Gastrocnemius medialis (tissue), 4 donors: ENCODE measurements at regions not wholly inside any gene's neighbourhood (a gene's known extent, or its start where the extent isn't known, plus 50 kb on each side); places are given as distances from the start of the nearest gene placed in this dataset.

Experiments
- ATAC-seq, 2 donors: fragments of 150-250 bp; one replicate each; pipeline ENCODE4 v1.9.1; 2016
- DNase-seq, 2 donors: peaks; one replicate each; pipeline ENCODE4 v3.0.0-alpha.2; 2019
- H3K27ac ChIP-seq, 4 donors: fragments of 200-600 bp; sonication (generic); 1 replicate in 1 of 4; 2 replicates in 3 of 4; pipeline ENCODE4 v1.5.1; 2016 to 2018; ENCODE audit warnings: mild to moderate bottlenecking in 2 of 4, moderate library complexity in 1 of 4
- H3K27me3 ChIP-seq, 3 donors: fragments of 200-600 bp; sonication (generic) in 2 of 3; 1 replicate in 1 of 3; 2 replicates in 2 of 3; pipeline versions ENCODE4 v1.5.1 to v1.6.0; 2016 to 2019; ENCODE audit warnings: mild to moderate bottlenecking in 1 of 3, moderate library complexity in 1 of 3
- H3K36me3 ChIP-seq, 2 donors: fragments of 200-600 bp; sonication (generic) in 1 of 2; one replicate each; pipeline ENCODE4 v1.5.1; 2017 to 2018
- H3K4me1 ChIP-seq, 2 donors: fragments of 200-600 bp; sonication (generic) in 1 of 2; one replicate each; pipeline ENCODE4 v1.5.1; 2016 to 2017; ENCODE audit warnings: mild to moderate bottlenecking in 2 of 2
- H3K4me3 ChIP-seq, 4 donors: fragments of 200-600 bp; sonication (generic) in 3 of 4; 1 replicate in 1 of 4; 2 replicates in 3 of 4; pipeline ENCODE4 v1.5.1; 2016 to 2019; ENCODE audit warnings: mild to moderate bottlenecking in 2 of 4
- H3K9me3 ChIP-seq, 3 donors: fragments of 200-600 bp; sonication (generic) in 2 of 3; 1 replicate in 1 of 3; 2 replicates in 2 of 3; pipeline ENCODE4 v1.5.1; 2016 to 2019
- CTCF ChIP-seq, 5 experiments: fragments of 450-650 bp in 3 of 5; fragments of 200-600 bp in 2 of 5; sonication (generic) in 2 of 5; IDR thresholded peaks in 4 of 5; conservative IDR thresholded peaks in 1 of 5; 1 replicate in 4 of 5; 2 replicates in 1 of 5; pipeline ENCODE4 v1.5.1; 2016 to 2019; ENCODE audit warnings: antibody characterized with exemption in 5 of 5, mild to moderate bottlenecking in 3 of 5, moderate library complexity in 3 of 5
- POLR2A ChIP-seq, 2 donors: fragments of 450-650 bp; IDR thresholded peaks; one replicate each; pipeline ENCODE4 v1.6.1; 2017; ENCODE audit warnings: antibody characterized with exemption in 2 of 2, mild to moderate bottlenecking in 2 of 2, moderate library complexity in 2 of 2
- in situ Hi-C, 4 donors: fragments of 200-750 bp; cut with MboI; loops; one replicate each; pipeline versions ENCODE4 v1.15.0 to v1.8.0; 2017; ENCODE audit warnings: low sequenced_read_pairs in 4 of 4
- intact Hi-C: fragments of 100-400 bp; cut with DNase I; formaldehyde crosslinking; loops from one replicate; pipeline ENCODE4 v1.15.1; 2023; ENCODE audit warnings: low total_unique reads

- Histone ChIP-seq H3K4me3 (no peak overlapping the region), H3K36me3 (no peaks in the 10 kb centered on the region), H3K27me3 (no peaks in the 10 kb centered on the region), H3K4me1 (peaks cover 25 to 28% of the 10 kb centered on the region in 2 donors), H3K27ac (peak overlapping the region; percentile 93 to 99 (median 94)), H3K9me3 (no peaks in the 10 kb centered on the region)
- in situ Hi-C loops = loop anchor here in 3 of 4 donors (5.0 to 25.0 kb wide), 6 partner anchors 68 to 405 kb away; partner anchors contain the start of gene IRF2BP2 (in 1 of the 3)
- no peak for ATAC-seq
- TF ChIP-seq POLR2A (IDR thresholded peaks at IDR 0.05) = no peak
- no peak for TF ChIP-seq CTCF (IDR thresholded peaks at IDR 0.05 in 4 of 5, conservative IDR thresholded peaks at IDR 0.05 in 1 of 5)
- DNase-seq = peak in 1 of 2 donors; percentile 24
- intact Hi-C loops = loop anchor here (2.0 to 5.0 kb wide), 3 partner anchors 87 to 501 kb away; no protein-coding TSS in a partner anchor
Measured at GRCh38 chr1:234999513-234999940, 129.1 kb downstream of the TOMM20 start.

- ATAC-seq = peak; percentile 47 to 71
- DNase-seq = peak; percentile 64 to 93
- in situ Hi-C loops = loop anchor here in 3 of 4 donors (5.0 to 25.0 kb wide), 6 partner anchors 69 to 403 kb away; partner anchors contain the start of gene IRF2BP2 (in 1 of the 3)
- TF ChIP-seq POLR2A (IDR thresholded peaks at IDR 0.05) (peak; percentile 10), CTCF (IDR thresholded peaks at IDR 0.05 in 4 of 5, conservative IDR thresholded peaks at IDR 0.05 in 1 of 5) (no peak)
- intact Hi-C loops = loop anchor here (1.0 to 5.0 kb wide), 8 partner anchors 17 to 499 kb away; no protein-coding TSS in a partner anchor
- Histone ChIP-seq H3K27me3 (no peaks in the 10 kb centered on the region), H3K4me1 (peaks cover 25 to 28% of the 10 kb centered on the region in 2 donors), H3K9me3 (no peaks in the 10 kb centered on the region), H3K4me3 (peak overlapping the region in 3 of 4 donors; percentile 12 to 24 (median 18)), H3K27ac (peak overlapping the region; percentile 93 to 99 (median 94)), H3K36me3 (no peaks in the 10 kb centered on the region)
Measured at GRCh38 chr1:234997896-234998741, 130.5 kb downstream of the TOMM20 start.

- ATAC-seq (peak; percentile 88 to 93), DNase-seq (peak; percentile 99 to 100)
- intact Hi-C loops (loop anchor here (1.0 to 5.0 kb wide), 7 partner anchors 17 to 465 kb away; no protein-coding TSS in a partner anchor), in situ Hi-C loops (loop anchor here in 3 of 4 donors (5.0 to 25.0 kb wide), 6 partner anchors 70 to 403 kb away; partner anchors contain the start of gene IRF2BP2 (in 1 of the 3))
- TF ChIP-seq POLR2A (IDR thresholded peaks at IDR 0.05) = peak; percentile 59 to 73
- peak in 1 of 5 experiments; percentile 11 for TF ChIP-seq CTCF (IDR thresholded peaks at IDR 0.05 in 4 of 5, conservative IDR thresholded peaks at IDR 0.05 in 1 of 5)
- no peaks in the 10 kb centered on the region for H3K27me3 ChIP-seq
- H3K4me3 ChIP-seq = peak overlapping the region in 3 of 4 donors; percentile 12 to 24 (median 18)
- peaks cover 25 to 28% of the 10 kb centered on the region in 2 donors for H3K4me1 ChIP-seq
- no peaks in the 10 kb centered on the region for H3K36me3 ChIP-seq
- no peaks in the 10 kb centered on the region for H3K9me3 ChIP-seq
- H3K27ac ChIP-seq = peak overlapping the region; percentile 93 to 99 (median 94)
Measured at GRCh38 chr1:234997201-234997895, 131.3 kb downstream of the TOMM20 start.

GRCh38 chr1:234996245-234996757 is 132.3 kb downstream of the TOMM20 start:
- H3K4me3 ChIP-seq = no peak overlapping the region
- H3K27me3 ChIP-seq = no peaks in the 10 kb centered on the region
- H3K36me3 ChIP-seq = no peaks in the 10 kb centered on the region
- H3K27ac ChIP-seq = peak overlapping the region; percentile 93 to 99 (median 94)
- no peaks in the 10 kb centered on the region for H3K9me3 ChIP-seq
- intact Hi-C loops = loop anchor here (2.0 to 5.0 kb wide), 5 partner anchors 16 to 464 kb away; no protein-coding TSS in a partner anchor
- TF ChIP-seq CTCF (IDR thresholded peaks at IDR 0.05 in 4 of 5, conservative IDR thresholded peaks at IDR 0.05 in 1 of 5) = no peak
- no peak for TF ChIP-seq POLR2A (IDR thresholded peaks at IDR 0.05)
- in situ Hi-C loops = loop anchor here in 3 of 4 donors (5.0 to 25.0 kb wide), 6 partner anchors 71 to 402 kb away; partner anchors contain the start of gene IRF2BP2 (in 1 of the 3)
- ATAC-seq (no peak), DNase-seq (no peak)
- peaks cover 25 to 28% of the 10 kb centered on the region in 2 donors for H3K4me1 ChIP-seq
